ENCODE measurements at regions not wholly inside any gene's neighbourhood (a gene's known extent, or its start where the extent isn't known, plus 50 kb on each side); places are given as distances from the start of the nearest gene placed in this dataset.
"Not testable (repeated sequence)": the region's sequence is repeated elsewhere in the genome, so short reads cannot be mapped to it uniquely, and the experiment has no call there.

DNA sequence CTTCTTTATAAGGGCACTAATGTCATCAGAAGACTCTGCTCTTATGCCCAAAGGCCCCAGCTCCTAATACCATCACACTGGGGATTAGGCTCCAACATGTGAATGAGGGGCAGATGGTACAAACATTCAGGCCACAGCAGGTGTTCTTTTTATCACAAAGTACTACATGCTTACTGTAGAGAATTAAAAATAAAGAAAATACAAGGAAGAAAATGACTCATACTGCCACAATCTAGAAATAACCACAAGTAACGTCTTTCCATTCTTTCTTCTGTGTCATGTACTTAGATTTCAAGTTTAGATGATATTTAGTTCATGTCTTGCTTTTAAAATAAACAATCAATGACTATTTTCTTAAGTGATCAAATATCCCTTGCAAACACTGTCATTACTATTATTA is 100.3 kb upstream of the NEDD4L start:
- Mint-ChIP-seq H3K9me3 (no peaks in the 10 kb centered on the region), H3K36me3 (no peaks in the 10 kb centered on the region), H3K27ac (no peak overlapping the region), H3K27me3 (ENCODE audit: low read depth in 2 of 2) (peaks cover 4 to 25% of the 10 kb centered on the region in 2 donors), H3K4me1 (no peaks in the 10 kb centered on the region), H3K4me3 (no peak overlapping the region)
- DNase-seq (no peak), ATAC-seq (no peak)
- no peak overlapping the region for H3K4me3 ChIP-seq (ENCODE audit: low read length)
- no peaks in the 10 kb centered on the region for H3K27me3 ChIP-seq (ENCODE audit: control insufficient read depth, insufficient read depth, low read length)
- WGBS (ENCODE audit: insufficient coverage): no CpG with 5 or more reads among the region's 1 CpG
- H3K36me3 ChIP-seq (ENCODE audit: control insufficient read depth, insufficient read depth, low read length): no peaks in the 10 kb centered on the region
- no peaks in the 10 kb centered on the region for H3K4me1 ChIP-seq (ENCODE audit: control insufficient read depth, insufficient read depth, low read length)
- intact Hi-C loops (cut with micrococcal nuclease): no loop called here
- no peaks in the 10 kb centered on the region for H3K9me3 ChIP-seq (ENCODE audit: control insufficient read depth, insufficient read depth, low read length)
- H3K27ac ChIP-seq (ENCODE audit: low read length): no peak overlapping the region
- TF ChIP-seq, protein P1, sequence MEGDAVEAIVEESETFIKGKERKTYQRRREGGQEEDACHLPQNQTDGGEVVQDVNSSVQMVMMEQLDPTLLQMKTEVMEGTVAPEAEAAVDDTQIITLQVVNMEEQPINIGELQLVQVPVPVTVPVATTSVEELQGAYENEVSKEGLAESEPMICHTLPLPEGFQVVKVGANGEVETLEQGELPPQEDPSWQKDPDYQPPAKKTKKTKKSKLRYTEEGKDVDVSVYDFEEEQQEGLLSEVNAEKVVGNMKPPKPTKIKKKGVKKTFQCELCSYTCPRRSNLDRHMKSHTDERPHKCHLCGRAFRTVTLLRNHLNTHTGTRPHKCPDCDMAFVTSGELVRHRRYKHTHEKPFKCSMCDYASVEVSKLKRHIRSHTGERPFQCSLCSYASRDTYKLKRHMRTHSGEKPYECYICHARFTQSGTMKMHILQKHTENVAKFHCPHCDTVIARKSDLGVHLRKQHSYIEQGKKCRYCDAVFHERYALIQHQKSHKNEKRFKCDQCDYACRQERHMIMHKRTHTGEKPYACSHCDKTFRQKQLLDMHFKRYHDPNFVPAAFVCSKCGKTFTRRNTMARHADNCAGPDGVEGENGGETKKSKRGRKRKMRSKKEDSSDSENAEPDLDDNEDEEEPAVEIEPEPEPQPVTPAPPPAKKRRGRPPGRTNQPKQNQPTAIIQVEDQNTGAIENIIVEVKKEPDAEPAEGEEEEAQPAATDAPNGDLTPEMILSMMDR (IDR thresholded peaks at IDR 0.05): no peak

DNA sequence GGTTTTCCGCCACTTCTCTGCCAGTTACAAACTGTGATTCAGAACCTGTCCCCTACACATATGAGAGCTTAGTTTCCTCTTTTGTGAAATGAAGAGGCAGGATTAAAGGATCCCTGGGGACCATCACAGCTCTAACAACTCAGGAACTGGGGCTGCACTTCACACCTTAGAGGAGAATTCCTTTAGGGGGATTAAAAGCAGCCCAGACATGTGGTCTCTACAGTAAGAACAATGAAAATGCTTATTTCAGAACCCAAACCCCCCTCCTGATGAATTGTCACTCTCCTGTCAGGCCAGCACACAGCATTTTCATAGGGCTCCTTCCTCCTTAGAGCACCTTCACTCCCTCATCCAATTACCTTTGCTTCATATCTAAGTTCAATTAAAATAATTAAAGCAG is 101.5 kb upstream of the NEDD4L start:
- H3K4me3 Mint-ChIP-seq: no peak overlapping the region
- H3K27me3 Mint-ChIP-seq (ENCODE audit: low read depth in 2 of 2): peaks cover 4 to 23% of the 10 kb centered on the region in 2 donors
- Histone ChIP-seq H3K9me3 (ENCODE audit: control insufficient read depth, insufficient read depth, low read length) (no peaks in the 10 kb centered on the region), H3K4me3 (ENCODE audit: low read length) (no peak overlapping the region), H3K27me3 (ENCODE audit: control insufficient read depth, insufficient read depth, low read length) (no peaks in the 10 kb centered on the region), H3K4me1 (ENCODE audit: control insufficient read depth, insufficient read depth, low read length) (no peaks in the 10 kb centered on the region), H3K27ac (ENCODE audit: low read length) (no peak overlapping the region), H3K36me3 (ENCODE audit: control insufficient read depth, insufficient read depth, low read length) (no peaks in the 10 kb centered on the region)
- H3K4me1 Mint-ChIP-seq: no peaks in the 10 kb centered on the region
- no peak overlapping the region for H3K27ac Mint-ChIP-seq
- no peaks in the 10 kb centered on the region for H3K36me3 Mint-ChIP-seq
- TF ChIP-seq, protein P1 (IDR thresholded peaks at IDR 0.05): no peak
- no peak for DNase-seq
- H3K9me3 Mint-ChIP-seq: no peaks in the 10 kb centered on the region
- intact Hi-C loops (cut with micrococcal nuclease): no loop called here
- no CpG with 5 or more reads among the region's 1 CpG for WGBS (ENCODE audit: insufficient coverage)
- ATAC-seq: no peak

GRCh38 chr18:57941841-57942489 is 102.1 kb upstream of the NEDD4L start:
- TF ChIP-seq, protein P1 (IDR thresholded peaks at IDR 0.05): no peak
- no peak overlapping the region for H3K4me3 ChIP-seq (ENCODE audit: low read length)
- no peak for ATAC-seq
- no peak for DNase-seq
- H3K36me3 Mint-ChIP-seq: no peaks in the 10 kb centered on the region
- H3K9me3 ChIP-seq (ENCODE audit: control insufficient read depth, insufficient read depth, low read length): no peaks in the 10 kb centered on the region
- H3K4me3 Mint-ChIP-seq: no peak overlapping the region
- H3K36me3 ChIP-seq (ENCODE audit: control insufficient read depth, insufficient read depth, low read length): no peaks in the 10 kb centered on the region
- no peak overlapping the region for H3K27ac Mint-ChIP-seq
- no peak overlapping the region for H3K27ac ChIP-seq (ENCODE audit: low read length)
- no peaks in the 10 kb centered on the region for H3K4me1 ChIP-seq (ENCODE audit: control insufficient read depth, insufficient read depth, low read length)
- whole genome bisulfite sequencing (ENCODE audit: insufficient coverage): 84% methylated on average over 8 of the region's 9 CpGs
- peaks cover 4 to 23% of the 10 kb centered on the region in 2 donors for H3K27me3 Mint-ChIP-seq (ENCODE audit: low read depth in 2 of 2)
- no peaks in the 10 kb centered on the region for H3K4me1 Mint-ChIP-seq
- no peaks in the 10 kb centered on the region for H3K9me3 Mint-ChIP-seq
- H3K27me3 ChIP-seq (ENCODE audit: control insufficient read depth, insufficient read depth, low read length): no peaks in the 10 kb centered on the region
- intact Hi-C loops (cut with micrococcal nuclease): no loop called here

DNA sequence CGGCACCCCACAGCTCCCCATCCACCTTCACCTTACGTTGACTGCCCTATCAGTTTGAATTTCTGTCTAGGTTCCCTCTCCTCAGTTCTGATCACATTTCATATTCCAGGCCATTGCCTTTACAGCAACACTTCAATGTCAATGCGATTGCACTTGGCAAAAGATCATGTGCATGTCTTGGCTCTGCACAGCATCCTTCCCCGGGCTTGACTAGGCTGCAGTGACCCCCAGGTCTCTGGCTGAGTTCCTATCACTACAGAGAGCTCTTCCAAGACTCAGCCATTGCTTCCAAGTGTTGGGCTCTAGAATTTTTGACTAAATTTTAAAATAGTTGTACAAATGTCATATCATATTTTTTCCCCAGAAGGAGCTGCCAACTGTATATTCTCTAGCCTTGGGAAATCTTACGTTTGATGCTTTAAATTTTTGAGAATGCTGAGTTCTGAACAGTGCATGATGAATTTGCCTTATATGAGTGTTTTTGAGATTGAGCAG is 103.8 kb upstream of the NEDD4L start:
- no peaks in the 10 kb centered on the region for H3K4me1 Mint-ChIP-seq
- H3K4me3 Mint-ChIP-seq: no peak overlapping the region
- Histone ChIP-seq H3K4me3 (ENCODE audit: low read length) (no peak overlapping the region), H3K27me3 (ENCODE audit: control insufficient read depth, insufficient read depth, low read length) (no peaks in the 10 kb centered on the region), H3K27ac (ENCODE audit: low read length) (no peak overlapping the region), H3K4me1 (ENCODE audit: control insufficient read depth, insufficient read depth, low read length) (no peaks in the 10 kb centered on the region), H3K36me3 (ENCODE audit: control insufficient read depth, insufficient read depth, low read length) (no peaks in the 10 kb centered on the region), H3K9me3 (ENCODE audit: control insufficient read depth, insufficient read depth, low read length) (no peaks in the 10 kb centered on the region)
- H3K27me3 Mint-ChIP-seq (ENCODE audit: low read depth in 2 of 2): peaks cover 4 to 23% of the 10 kb centered on the region in 2 donors
- H3K27ac Mint-ChIP-seq: no peak overlapping the region
- intact Hi-C loops (cut with micrococcal nuclease): no loop called here
- DNase-seq (no peak), ATAC-seq (no peak)
- 94% methylated on average over 5 of the region's 5 CpGs for WGBS (ENCODE audit: insufficient coverage)
- H3K36me3 Mint-ChIP-seq: no peaks in the 10 kb centered on the region
- no peaks in the 10 kb centered on the region for H3K9me3 Mint-ChIP-seq
- TF ChIP-seq, protein P1 (IDR thresholded peaks at IDR 0.05): no peak

GRCh38 chr18:57934375-57934774 is 109.7 kb upstream of the NEDD4L start:
- H3K4me3 Mint-ChIP-seq; H3K36me3 ChIP-seq (ENCODE audit: control insufficient read depth, insufficient read depth, low read length); H3K27ac ChIP-seq (ENCODE audit: low read length); H3K4me3 ChIP-seq (ENCODE audit: low read length); H3K9me3 Mint-ChIP-seq; H3K36me3 Mint-ChIP-seq; H3K9me3 ChIP-seq (ENCODE audit: control insufficient read depth, insufficient read depth, low read length); H3K27me3 Mint-ChIP-seq (ENCODE audit: low read depth in 2 of 2); intact Hi-C loops (cut with micrococcal nuclease); H3K27me3 ChIP-seq (ENCODE audit: control insufficient read depth, insufficient read depth, low read length); H3K4me1 Mint-ChIP-seq; ATAC-seq; DNase-seq; H3K4me1 ChIP-seq (ENCODE audit: control insufficient read depth, insufficient read depth, low read length); H3K27ac Mint-ChIP-seq: not testable (repeated sequence)
